ENCODE measurements at regions not wholly inside any gene's neighbourhood (a gene's known extent, or its start where the extent isn't known, plus 50 kb on each side); places are given as distances from the start of the nearest gene placed in this dataset.

- no peak for TF ChIP-seq MXD4 (CRISPR knock-in tag; IDR thresholded peaks at IDR 0.05; ENCODE audit: borderline replicate concordance)
- TF ChIP-seq ATF2 (CRISPR knock-in tag; IDR thresholded peaks at IDR 0.05; ENCODE audit: borderline replicate concordance, low read depth), result no peak
- TF ChIP-seq CTCF (IDR thresholded peaks at IDR 0.05), result no peak
- no peak for TF ChIP-seq USF1 (CRISPR knock-in tag; IDR thresholded peaks at IDR 0.05)
- no peak for TF ChIP-seq JUN (CRISPR knock-in tag; IDR thresholded peaks at IDR 0.05)
- TF ChIP-seq ZNF512 (CRISPR knock-in tag; IDR thresholded peaks at IDR 0.05; ENCODE audit: borderline replicate concordance), result no peak
- TF ChIP-seq USF2 (CRISPR knock-in tag; IDR thresholded peaks at IDR 0.05), result no peak
- TF ChIP-seq E2F4 (CRISPR knock-in tag; IDR thresholded peaks at IDR 0.05; ENCODE audit: borderline replicate concordance, low read depth), result no peak
- no peak for TF ChIP-seq TEAD4 (CRISPR knock-in tag; IDR thresholded peaks at IDR 0.05)
- TF ChIP-seq ARID4B (CRISPR knock-in tag; IDR thresholded peaks at IDR 0.05; ENCODE audit: borderline replicate concordance), result no peak
- TF ChIP-seq MLX (CRISPR knock-in tag; IDR thresholded peaks at IDR 0.05), result no peak
- no peak for TF ChIP-seq ZNF121 (CRISPR knock-in tag; IDR thresholded peaks at IDR 0.05)
These were observed 52.8 kb upstream of the EGLN3 start for GRCh38 chr14:34003691-34004090.
